ENCODE measurements at regions not wholly inside any gene's neighbourhood (a gene's known extent, or its start where the extent isn't known, plus 50 kb on each side); places are given as distances from the start of the nearest gene placed in this dataset.

GRCh38 chr14:55851301-55851700 is 266.9 kb upstream of the PELI2 start:
- no peak for TF ChIP-seq CTCF (IDR thresholded peaks at IDR 0.05)
- no peak for TF ChIP-seq POLR2A (IDR thresholded peaks at IDR 0.05)
